K562 (cell line): ENCODE measurements at regions not wholly inside any gene's neighbourhood (a gene's known extent, or its start where the extent isn't known, plus 50 kb on each side); places are given as distances from the start of the nearest gene placed in this dataset.
"Not testable (repeated sequence)": the region's sequence is repeated elsewhere in the genome, so short reads cannot be mapped to it uniquely, and the experiment has no call there.

ENCODE experiments used
- ATAC-seq: fragments of 200-7000 bp; cut with Tn5 transposase; 3 replicates; pipeline ENCODE4 v1.9.1; 2020; ENCODE audit warnings: moderate library complexity
- BruUV-seq: library from RNA; stranded (reverse); fragments of 400-500 nt; replicated peaks from 2 replicates; lab custom pipeline; 2021; lab: Mats Ljungman, UMichigan
- CTCF ChIA-PET: fragments of 300-600 bp; formaldehyde crosslinking; extraction: SDS; loops from one replicate; lab custom pipeline; 2021; ENCODE audit warnings: low intra/inter-chr PET ratio; lab: Yijun Ruan, JAX
- POLR2A ChIA-PET: fragments of 300-600, 350-650 bp; sonication (Branson Sonifier 250); formaldehyde crosslinking; extraction: SDS; loops from one replicate; lab custom pipeline; 2021; ENCODE audit warnings: antibody characterized with exemption, inconsistent platforms; lab: Yijun Ruan, JAX
- DNase-seq, 4 experiments: peaks; one replicate each; pipeline versions ENCODE4 v3.0.0 to v3.0.0-alpha.2; 2011 to 2018; ENCODE audit warnings: low spot score in 3 of 4, mixed read lengths in 3 of 4; ENCODE audit errors: extremely low read depth in 1 of 4
- FAIRE-seq: peaks from 2 replicates; lab custom pipeline; 2011; peaks lifted over from hg19 to GRCh38; lab: Jason Lieb, UNC
- H2AFZ ChIP-seq: 2 replicates; pipeline ENCODE4 v1.6.0; 2011; ENCODE audit warnings: low read depth, low read length, control low read depth, inconsistent platforms
- H3K27ac ChIP-seq: fragments of 200-600 bp; 3 replicates; pipeline ENCODE4 v1.8.0; 2011; ENCODE audit warnings: low read depth, mild to moderate bottlenecking, control low read depth, inconsistent platforms, low read length, moderate library complexity, mixed read lengths; ENCODE audit errors: extremely low read depth
- H3K27me3 ChIP-seq, 2 experiments: fragments of 300-600 bp in 1 of 2; 2 replicates in 1 of 2; 3 replicates in 1 of 2; pipeline versions ENCODE4 v1.6.0 to v1.8.0; 2011; ENCODE audit warnings: inconsistent platforms in 2 of 2, low read length in 2 of 2, mild to moderate bottlenecking in 1 of 2, mixed read lengths in 1 of 2, moderate library complexity in 1 of 2; ENCODE audit not compliant: control insufficient read depth in 2 of 2, insufficient read depth in 2 of 2
- H3K36me3 ChIP-seq: fragments of 300-600 bp; 3 replicates; pipeline ENCODE4 v1.8.0; 2011; ENCODE audit warnings: mild to moderate bottlenecking, low read length, inconsistent platforms; ENCODE audit not compliant: control insufficient read depth, insufficient read depth
- H3K4me1 ChIP-seq, 2 experiments: fragments of 200-600 bp in 1 of 2; replicated peaks in 1 of 2; 2 replicates in 1 of 2; 3 replicates in 1 of 2; pipeline versions ENCODE4 v1.5.1 to v1.8.0; 2011; ENCODE audit warnings: inconsistent platforms in 2 of 2, low read length in 2 of 2, mild to moderate bottlenecking in 1 of 2, mixed read lengths in 1 of 2, moderate library complexity in 1 of 2; ENCODE audit not compliant: control insufficient read depth in 2 of 2, insufficient read depth in 2 of 2
- H3K4me2 ChIP-seq: 2 replicates; pipeline ENCODE4 v1.6.1; 2011; ENCODE audit warnings: low read length, control low read depth, inconsistent platforms, mixed read lengths; ENCODE audit not compliant: insufficient read depth
- H3K4me3 ChIP-seq: fragments of 200-600 bp; sonication (generic), shearing (Covaris generic); 2 replicates; pipeline ENCODE4 v1.5.1; 2016; ENCODE audit warnings: control low read depth, inconsistent platforms
- H3K79me2 ChIP-seq: fragments of 200-600 bp; 3 replicates; pipeline ENCODE4 v1.8.0; 2011; ENCODE audit warnings: low read length, inconsistent platforms; ENCODE audit not compliant: control insufficient read depth, insufficient read depth
- H3K9ac ChIP-seq, 2 experiments: 2 replicates each; pipeline versions ENCODE4 v1.6.0 to v1.6.1; 2011; ENCODE audit warnings: low read depth in 2 of 2, low read length in 2 of 2, control low read depth in 1 of 2, inconsistent platforms in 1 of 2, mild to moderate bottlenecking in 1 of 2, mixed read lengths in 1 of 2; ENCODE audit not compliant: insufficient read depth in 1 of 2
- H3K9me1 ChIP-seq: one replicate; pipeline ENCODE4 v1.6.0; 2011; ENCODE audit warnings: inconsistent platforms, mild to moderate bottlenecking, low read length, moderate library complexity; ENCODE audit not compliant: control insufficient read depth, insufficient read depth
- H3K9me3 ChIP-seq: replicated peaks from 2 replicates; pipeline ENCODE4 v1.5.1; 2011; ENCODE audit warnings: low read depth, low read length, inconsistent platforms; ENCODE audit not compliant: control insufficient read depth, insufficient read depth
- H4K20me1 ChIP-seq: replicated peaks from 2 replicates; pipeline ENCODE4 v1.6.1; 2011; ENCODE audit warnings: low read length, inconsistent platforms, mixed read lengths; ENCODE audit not compliant: control insufficient read depth, insufficient read depth
- ARID1B ChIP-seq: fragments of 450-650 bp; IDR thresholded peaks from 2 replicates; pipeline ENCODE4 v1.6.1; 2016; ENCODE audit warnings: antibody characterized with exemption, mild to moderate bottlenecking, inconsistent platforms
- ATF1 ChIP-seq, 2 experiments: fragments of 450-650 bp in 1 of 2; IDR thresholded peaks; 2 replicates each; pipeline ENCODE4 v1.6.1; 2016; ENCODE audit warnings: missing compliant biosample characterization in 1 of 2, missing genetic modification characterization in 1 of 2
- ETS2 ChIP-seq: IDR thresholded peaks from 2 replicates; pipeline ENCODE4 v1.6.1; 2016; ENCODE audit warnings: borderline replicate concordance, missing genetic modification characterization, mild to moderate bottlenecking, moderate library complexity, missing compliant biosample characterization; ENCODE audit not compliant: poor library complexity, severe bottlenecking
- ETV5 ChIP-seq: sonication (generic); formaldehyde crosslinking; IDR thresholded peaks from 2 replicates; pipeline ENCODE4 v1.4.0; 2020; ENCODE audit warnings: low read depth, mild to moderate bottlenecking, missing genetic modification reagents
- EWSR1 ChIP-seq: fragments of 450-650 bp; IDR thresholded peaks from 2 replicates; pipeline ENCODE4 v1.6.1; 2018; ENCODE audit warnings: borderline replicate concordance, mild to moderate bottlenecking, low read depth, moderate library complexity; ENCODE audit not compliant: partially characterized antibody
- FOSL1 ChIP-seq: fragments of 200-800 bp; sonication (Bioruptor generic); conservative IDR thresholded peaks from 2 replicates; pipeline ENCODE4 v1.6.1; 2016; ENCODE audit warnings: missing genetic modification characterization, missing compliant biosample characterization
- ID3 ChIP-seq, 2 experiments: fragments of 250-450 bp in 1 of 2; fragments of 450-650 bp in 1 of 2; sonication (Bioruptor Pico) in 1 of 2; IDR thresholded peaks; 2 replicates each; pipeline versions ENCODE4 v1.6.1 to v1.8.0; 2016 to 2021; ENCODE audit warnings: mild to moderate bottlenecking in 2 of 2, moderate library complexity in 2 of 2, missing compliant biosample characterization in 1 of 2, missing genetic modification characterization in 1 of 2
- L3MBTL2 ChIP-seq: fragments of 450-650 bp; IDR thresholded peaks from 2 replicates; pipeline ENCODE4 v1.6.1; 2016; ENCODE audit warnings: mild to moderate bottlenecking, moderate library complexity
- NCOR1 ChIP-seq: fragments of 450-650 bp; IDR thresholded peaks from 2 replicates; pipeline ENCODE4 v1.6.1; 2016; ENCODE audit warnings: mild to moderate bottlenecking, moderate library complexity
- PHF21A ChIP-seq: fragments of 450-650 bp; IDR thresholded peaks from 2 replicates; pipeline ENCODE4 v1.6.1; 2017; ENCODE audit warnings: low read depth, borderline replicate concordance
- RAD51 ChIP-seq: fragments of 450-650 bp; IDR thresholded peaks from 2 replicates; pipeline ENCODE4 v1.7.1; 2016; ENCODE audit warnings: low read depth, mild to moderate bottlenecking, borderline replicate concordance
- ZBTB5 ChIP-seq: fragments of 450-650 bp; IDR thresholded peaks from 2 replicates; pipeline ENCODE4 v1.6.1; 2017; ENCODE audit warnings: antibody characterized with exemption
- ZNF347 ChIP-seq: fragments of 450-650 bp; formaldehyde crosslinking; IDR thresholded peaks from 2 replicates; pipeline ENCODE4 v1.4.0; 2020; ENCODE audit warnings: low read depth, mild to moderate bottlenecking, moderate library complexity
- ZNF354B ChIP-seq: fragments of 250-450 bp; sonication (Bioruptor Pico); IDR thresholded peaks from 2 replicates; pipeline ENCODE4 v1.4.0; 2020
- WGBS: fragments of 100-300 bp; shearing (Covaris generic); methylation state at CpG from one replicate; pipeline ENCODE4 v1.1.6; 2016; ENCODE audit warnings: low coverage, mixed read lengths; ENCODE audit not compliant: insufficient coverage; ENCODE audit errors: missing lambda C conversion rate; 5-methylcytosine and 5-hydroxymethylcytosine counted together
- in situ Hi-C: fragments of 300-500 bp; cut with MboI; formaldehyde crosslinking; loops from 4 replicates; pipeline ENCODE4 v1.15.0; 2018; ENCODE audit warnings: inconsistent platforms, mixed read lengths
- intact Hi-C: fragments of 100-400 bp; cut with micrococcal nuclease; formaldehyde crosslinking; loops from 2 replicates; pipeline ENCODE4 v1.14.2; 2022

- H3K27me3 ChIP-seq, H3K9me1 ChIP-seq, ATAC-seq, H3K36me3 ChIP-seq, H3K79me2 ChIP-seq, DNase-seq, H3K9ac ChIP-seq, in situ Hi-C loops, POLR2A ChIA-PET, CTCF ChIA-PET, H2AFZ ChIP-seq, H3K4me2 ChIP-seq, BruUV-seq, FAIRE-seq, intact Hi-C loops, H3K9me3 ChIP-seq, H3K4me1 ChIP-seq, H3K27ac ChIP-seq, H3K4me3 ChIP-seq, H4K20me1 ChIP-seq: not testable (repeated sequence)
- WGBS: under 1% methylated on average over 5 of the region's 5 CpGs
Measured at GRCh38 chr1:118803128-118803527, 185.0 kb downstream of the TBX15 start.

GRCh38 chr1:118791094-118791691 lies 196.9 kb downstream of the TBX15 start:
- DNase-seq: no peak
- ATAC-seq: no peak
- Histone ChIP-seq H3K4me2 (no peak overlapping the region), H3K36me3 (no peaks in the 10 kb centered on the region), H3K9ac (no peak overlapping the region), H3K9me3 (no peaks in the 10 kb centered on the region), H3K27ac (no peak overlapping the region), H3K79me2 (no peaks in the 10 kb centered on the region), H2AFZ (no peak overlapping the region), H3K27me3 (no peaks in the 10 kb centered on the region), H4K20me1 (no peaks in the 10 kb centered on the region), H3K9me1 (no peaks in the 10 kb centered on the region), H3K4me3 (no peak overlapping the region), H3K4me1 (no peaks in the 10 kb centered on the region)
- no peak for FAIRE-seq
- 0% methylated on average over 2 of the region's 2 CpGs for WGBS
- intact Hi-C loops (no loop called here), in situ Hi-C loops (no loop called here)
- ChIA-PET POLR2A (no interaction called here), CTCF (no interaction called here)
- BruUV-seq: no TSS peak
- TF ChIP-seq ZNF347 (CRISPR knock-in tag): no peak
- no peak for TF ChIP-seq ETS2 (tag)
- TF ChIP-seq ZNF354B (CRISPR knock-in tag): no peak
- TF ChIP-seq RAD51: no peak
- TF ChIP-seq ETV5 (CRISPR knock-in tag): no peak
- TF ChIP-seq ZBTB5: no peak
- TF ChIP-seq PHF21A: no peak
- TF ChIP-seq EWSR1: no peak
- TF ChIP-seq ID3 (CRISPR knock-in tag; IDR thresholded peaks at IDR 0.05): no peak
- no peak for TF ChIP-seq ID3 (tag; IDR thresholded peaks at IDR 0.05)
- no peak for TF ChIP-seq L3MBTL2
- TF ChIP-seq ARID1B: no peak
- TF ChIP-seq ATF1 (CRISPR knock-in tag; IDR thresholded peaks at IDR 0.05): no peak
- TF ChIP-seq ATF1 (tag; IDR thresholded peaks at IDR 0.05): no peak
- no peak for TF ChIP-seq FOSL1 (tag)
- no peak for TF ChIP-seq NCOR1
